ENCODE measurements at regions not wholly inside any gene's neighbourhood (a gene's known extent, or its start where the extent isn't known, plus 50 kb on each side); places are given as distances from the start of the nearest gene placed in this dataset.

GRCh38 chr6:125537090-125537489 lies 212.3 kb upstream of the HEY2 start:
- H4K20me1 ChIP-seq (ENCODE audit: insufficient read depth, low read length), result no peaks in the 10 kb centered on the region
- H3K79me2 ChIP-seq (ENCODE audit: insufficient read depth, low read length), result no peaks in the 10 kb centered on the region
- H3K27me3 ChIP-seq (ENCODE audit: insufficient read depth, low read length), result peaks cover 5% of the 10 kb centered on the region
- H3K4me3 ChIP-seq (ENCODE audit: insufficient read depth, low read length), result no peak overlapping the region
- no peak overlapping the region for H3K27ac ChIP-seq (ENCODE audit: low read depth, low read length)
- H3K4me1 ChIP-seq (ENCODE audit: insufficient read depth, low read length), result no peaks in the 10 kb centered on the region
- no peak for DNase-seq (ENCODE audit: insufficient read length, low spot score, missing footprints)
- no peak overlapping the region for H3K4me2 ChIP-seq (ENCODE audit: insufficient read depth, low read length)
- no peaks in the 10 kb centered on the region for H3K9me3 ChIP-seq (ENCODE audit: low read depth, low read length)
- no peak for TF ChIP-seq CTCF (IDR thresholded peaks at IDR 0.05; ENCODE audit: extremely low read depth, low read depth, low read length)
- H2AFZ ChIP-seq (ENCODE audit: low read length), result no peak overlapping the region
- no peaks in the 10 kb centered on the region for H3K36me3 ChIP-seq (ENCODE audit: insufficient read depth, low read length)

GRCh38 chr6:125539892-125540291 lies 209.5 kb upstream of the HEY2 start:
- Histone ChIP-seq H3K9me3 (ENCODE audit: low read depth, low read length) (no peaks in the 10 kb centered on the region), H3K27ac (ENCODE audit: low read depth, low read length) (no peak overlapping the region), H3K27me3 (ENCODE audit: insufficient read depth, low read length) (peaks cover 2% of the 10 kb centered on the region), H3K4me1 (ENCODE audit: insufficient read depth, low read length) (no peaks in the 10 kb centered on the region), H3K79me2 (ENCODE audit: insufficient read depth, low read length) (no peaks in the 10 kb centered on the region), H3K4me2 (ENCODE audit: insufficient read depth, low read length) (no peak overlapping the region), H3K36me3 (ENCODE audit: insufficient read depth, low read length) (no peaks in the 10 kb centered on the region), H4K20me1 (ENCODE audit: insufficient read depth, low read length) (no peaks in the 10 kb centered on the region), H3K4me3 (ENCODE audit: insufficient read depth, low read length) (no peak overlapping the region), H2AFZ (ENCODE audit: low read length) (no peak overlapping the region)
- no peak for TF ChIP-seq CTCF (IDR thresholded peaks at IDR 0.05; ENCODE audit: extremely low read depth, low read depth, low read length)
- DNase-seq (ENCODE audit: insufficient read length, low spot score, missing footprints), result no peak

- TF ChIP-seq CTCF (IDR thresholded peaks at IDR 0.05; ENCODE audit: extremely low read depth, low read depth, low read length), result no peak
- no peaks in the 10 kb centered on the region for H4K20me1 ChIP-seq (ENCODE audit: insufficient read depth, low read length)
These were observed 204.6 kb upstream of the HEY2 start for GRCh38 chr6:125544819-125545218.

GRCh38 chr6:125546841-125547251 lies 202.6 kb upstream of the HEY2 start:
- Histone ChIP-seq H3K4me3 (ENCODE audit: insufficient read depth, low read length) (no peak overlapping the region), H2AFZ (ENCODE audit: low read length) (peak overlapping the region; percentile 77), H3K4me1 (ENCODE audit: insufficient read depth, low read length) (no peaks in the 10 kb centered on the region), H4K20me1 (ENCODE audit: insufficient read depth, low read length) (no peaks in the 10 kb centered on the region), H3K4me2 (ENCODE audit: insufficient read depth, low read length) (peak overlapping the region; percentile 34), H3K9me3 (ENCODE audit: low read depth, low read length) (no peaks in the 10 kb centered on the region), H3K36me3 (ENCODE audit: insufficient read depth, low read length) (no peaks in the 10 kb centered on the region), H3K27ac (ENCODE audit: low read depth, low read length) (no peak overlapping the region), H3K27me3 (ENCODE audit: insufficient read depth, low read length) (no peaks in the 10 kb centered on the region), H3K79me2 (ENCODE audit: insufficient read depth, low read length) (no peaks in the 10 kb centered on the region)
- DNase-seq (ENCODE audit: insufficient read length, low spot score, missing footprints), result no peak
- TF ChIP-seq CTCF (IDR thresholded peaks at IDR 0.05; ENCODE audit: extremely low read depth, low read depth, low read length), result peak; percentile 32

More at GRCh38 chr6:125544819-125545218, 204.6 kb upstream of the HEY2 start:
- DNase-seq (ENCODE audit: insufficient read length, low spot score, missing footprints), result no peak
- Histone ChIP-seq H3K27ac (ENCODE audit: low read depth, low read length) (no peak overlapping the region), H3K4me1 (ENCODE audit: insufficient read depth, low read length) (no peaks in the 10 kb centered on the region), H2AFZ (ENCODE audit: low read length) (no peak overlapping the region), H3K4me3 (ENCODE audit: insufficient read depth, low read length) (no peak overlapping the region), H3K9me3 (ENCODE audit: low read depth, low read length) (no peaks in the 10 kb centered on the region), H3K27me3 (ENCODE audit: insufficient read depth, low read length) (no peaks in the 10 kb centered on the region), H3K79me2 (ENCODE audit: insufficient read depth, low read length) (no peaks in the 10 kb centered on the region), H3K36me3 (ENCODE audit: insufficient read depth, low read length) (no peaks in the 10 kb centered on the region), H3K4me2 (ENCODE audit: insufficient read depth, low read length) (no peak overlapping the region)
